Loucy (cell line): ENCODE measurements at regions not wholly inside any gene's neighbourhood (a gene's known extent, or its start where the extent isn't known, plus 50 kb on each side); places are given as distances from the start of the nearest gene placed in this dataset.

Source experiments
- CTCF ChIP-seq: fragments of 200-600 bp; sonication (generic); conservative IDR thresholded peaks from 2 replicates; pipeline ENCODE4 v1.5.1; 2014; ENCODE audit warnings: mild to moderate bottlenecking, antibody characterized with exemption, low read length
- EZH2phosphoT487 ChIP-seq: fragments of 200-600 bp; IDR thresholded peaks from 2 replicates; pipeline ENCODE4 v1.6.1; 2018; ENCODE audit warnings: antibody characterized with exemption, mild to moderate bottlenecking, moderate library complexity, borderline replicate concordance

DNA sequence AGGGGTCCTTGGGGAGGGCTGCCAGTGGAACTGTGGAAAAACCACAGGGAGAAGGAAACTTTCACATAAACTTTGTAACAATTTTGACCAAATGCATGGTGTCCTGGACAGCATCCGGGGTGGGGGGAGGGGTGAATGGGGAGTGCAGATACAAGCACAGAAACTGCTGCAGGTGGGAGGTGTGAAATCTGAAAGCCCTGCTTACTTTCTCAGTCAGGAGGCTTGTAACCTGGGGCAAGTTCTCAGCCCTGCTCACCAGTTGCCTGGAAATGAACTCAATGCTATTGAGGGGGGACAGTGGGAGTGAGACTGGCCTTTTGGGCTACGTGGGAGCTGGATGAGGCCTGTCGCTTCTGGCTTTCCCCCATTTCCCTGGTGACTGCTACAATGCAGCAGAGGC is 694.5 kb upstream of the ZNF608 start:
- TF ChIP-seq CTCF = no peak
- no peak for TF ChIP-seq EZH2phosphoT487
